C4-2B (cell line): ENCODE measurements at regions not wholly inside any gene's neighbourhood (a gene's known extent, or its start where the extent isn't known, plus 50 kb on each side); places are given as distances from the start of the nearest gene placed in this dataset.

Source experiments
- CTCF ChIP-seq: fragments of 450-650 bp; conservative IDR thresholded peaks from 2 replicates; pipeline ENCODE4 v1.5.1; 2017; ENCODE audit warnings: mild to moderate bottlenecking
- ZFX ChIP-seq: fragments of 450-650 bp; IDR thresholded peaks from 2 replicates; pipeline ENCODE4 v1.6.1; 2017

- TF ChIP-seq CTCF: no peak
- TF ChIP-seq ZFX: no peak
These were observed 156.4 kb upstream of the WDR1 start for GRCh38 chr4:10273030-10273429.
